ENCODE measurements at regions not wholly inside any gene's neighbourhood (a gene's known extent, or its start where the extent isn't known, plus 50 kb on each side); places are given as distances from the start of the nearest gene placed in this dataset.
"Not testable (repeated sequence)": the region's sequence is repeated elsewhere in the genome, so short reads cannot be mapped to it uniquely, and the experiment has no call there.

GRCh38 chr10:70991140-70992124, 103.1 kb upstream of the PCBD1 start:
- DNase-seq: peak; percentile 35 to 67

GRCh38 chr10:70992436-70992835, 104.1 kb upstream of the PCBD1 start:
- no peak for DNase-seq

- no peak for DNase-seq
Observed at GRCh38 chr10:70993051-70993450, 104.7 kb upstream of the PCBD1 start.

GRCh38 chr10:70996549-70996948, 108.2 kb upstream of the PCBD1 start:
- no peak for DNase-seq

GRCh38 chr10:70997236-70997635, 108.9 kb upstream of the PCBD1 start:
- no peak for DNase-seq

GRCh38 chr10:70998086-70998485, 109.7 kb upstream of the PCBD1 start:
- DNase-seq: no peak

- no peak for DNase-seq
Observed at GRCh38 chr10:71001470-71001869, 113.1 kb upstream of the PCBD1 start.

- no peak for DNase-seq
Observed at GRCh38 chr10:71004176-71005075, 116.1 kb upstream of the PCBD1 start.

GRCh38 chr10:71005337-71006305, 117.3 kb upstream of the PCBD1 start:
- no peak for DNase-seq

GRCh38 chr10:71006506-71006905, 118.1 kb upstream of the PCBD1 start:
- DNase-seq: no peak

- no peak for DNase-seq
Observed at GRCh38 chr10:71007516-71007915, 119.2 kb upstream of the PCBD1 start.

- no peak for DNase-seq
Observed at GRCh38 chr10:71008150-71008549, 119.8 kb upstream of the PCBD1 start.

- DNase-seq: no peak
Observed at GRCh38 chr10:71009126-71009525, 120.8 kb upstream of the PCBD1 start.

- no peak for DNase-seq
Observed at GRCh38 chr10:71010730-71011129, 122.4 kb upstream of the PCBD1 start.

GRCh38 chr10:71011141-71011540, 122.8 kb upstream of the PCBD1 start:
- peak in 1 of 2 donors; percentile 3 for DNase-seq

- DNase-seq: no peak
Observed at GRCh38 chr10:71014021-71014805, 125.8 kb upstream of the PCBD1 start.

- DNase-seq: peak; percentile 40 to 48
Observed at GRCh38 chr10:71015674-71016073, 127.3 kb upstream of the PCBD1 start.

- not testable (repeated sequence) for DNase-seq
Observed at GRCh38 chr10:71020061-71020460, 131.7 kb upstream of the PCBD1 start.

- no peak for DNase-seq
Observed at GRCh38 chr10:71021402-71021801, 133.0 kb upstream of the PCBD1 start.

- no peak for DNase-seq
Observed at GRCh38 chr10:71023704-71024283, 135.4 kb upstream of the PCBD1 start.

GRCh38 chr10:71024490-71024889, 136.1 kb upstream of the PCBD1 start:
- DNase-seq: no peak
